H9 (cell line): ENCODE measurements at regions not wholly inside any gene's neighbourhood (a gene's known extent, or its start where the extent isn't known, plus 50 kb on each side); places are given as distances from the start of the nearest gene placed in this dataset.

Experiments
- DNase-seq: peaks from one replicate; pipeline ENCODE4 v3.0.0-alpha.2; 2017
- H2AFZ ChIP-seq: one replicate; pipeline ENCODE4 v1.6.1; 2013; ENCODE audit warnings: mild to moderate bottlenecking, low read length, control low read depth, moderate library complexity
- H2AK5ac ChIP-seq: 2 replicates; pipeline ENCODE4 v1.6.1; 2013; ENCODE audit warnings: low read length, control low read depth, mixed read lengths; ENCODE audit not compliant: insufficient read length
- H2BK120ac ChIP-seq: one replicate; pipeline ENCODE4 v1.6.1; 2013; ENCODE audit warnings: low read depth, mild to moderate bottlenecking, low read length, control low read depth, inconsistent platforms; ENCODE audit not compliant: poor library complexity, severe bottlenecking
- H2BK12ac ChIP-seq: 2 replicates; pipeline ENCODE4 v1.6.1; 2013; ENCODE audit warnings: low read length, control low read depth, mixed read lengths, low read depth; ENCODE audit not compliant: insufficient read length
- H2BK15ac ChIP-seq: 2 replicates; pipeline ENCODE4 v1.6.1; 2013; ENCODE audit warnings: low read depth, low read length, control low read depth
- H2BK20ac ChIP-seq: one replicate; pipeline ENCODE4 v1.6.1; 2013; ENCODE audit warnings: low read depth, mild to moderate bottlenecking, low read length, control low read depth, inconsistent platforms; ENCODE audit not compliant: poor library complexity, severe bottlenecking
- H2BK5ac ChIP-seq: 2 replicates; pipeline ENCODE4 v1.6.1; 2013; ENCODE audit warnings: low read length, control low read depth, mixed read lengths; ENCODE audit not compliant: insufficient read length
- H3K14ac ChIP-seq: 2 replicates; pipeline ENCODE4 v1.6.1; 2013; ENCODE audit warnings: low read length, control low read depth; ENCODE audit not compliant: insufficient read depth
- H3K18ac ChIP-seq: 2 replicates; pipeline ENCODE4 v1.6.1; 2013; ENCODE audit warnings: low read depth, mild to moderate bottlenecking, mixed read lengths, low read length, control low read depth; ENCODE audit not compliant: insufficient read length
- H3K23ac ChIP-seq: 2 replicates; pipeline ENCODE4 v1.6.1; 2013; ENCODE audit warnings: low read length, control low read depth, mixed read lengths, low read depth; ENCODE audit not compliant: insufficient read length
- H3K23me2 ChIP-seq: 2 replicates; pipeline ENCODE4 v1.6.1; 2013; ENCODE audit warnings: low read depth, mild to moderate bottlenecking, mixed read lengths, low read length, control low read depth; ENCODE audit not compliant: insufficient read length, poor library complexity, severe bottlenecking
- H3K27ac ChIP-seq: 2 replicates; pipeline ENCODE4 v1.5.1; 2013; ENCODE audit warnings: low read length, control low read depth, mixed read lengths, low read depth; ENCODE audit not compliant: insufficient read length
- H3K27me3 ChIP-seq: 2 replicates; pipeline ENCODE4 v1.6.1; 2013; ENCODE audit warnings: low read length, control low read depth, inconsistent platforms; ENCODE audit not compliant: insufficient read depth
- H3K4ac ChIP-seq: 2 replicates; pipeline ENCODE4 v1.6.1; 2013; ENCODE audit warnings: low read depth, mild to moderate bottlenecking, control low read depth, inconsistent platforms, low read length, moderate library complexity
- H3K4me1 ChIP-seq: 2 replicates; pipeline ENCODE4 v1.6.1; 2013; ENCODE audit warnings: low read length, control low read depth, inconsistent platforms; ENCODE audit not compliant: insufficient read depth
- H3K4me2 ChIP-seq: 2 replicates; pipeline ENCODE4 v1.6.1; 2013; ENCODE audit warnings: low read length, control low read depth, mixed read lengths; ENCODE audit not compliant: insufficient read length, insufficient read depth
- H3K56ac ChIP-seq: 2 replicates; pipeline ENCODE4 v1.6.1; 2013; ENCODE audit warnings: low read depth, mild to moderate bottlenecking, mixed read lengths, low read length, control low read depth; ENCODE audit not compliant: insufficient read length
- H3K79me1 ChIP-seq: 2 replicates; pipeline ENCODE4 v1.6.1; 2013; ENCODE audit warnings: low read depth, mild to moderate bottlenecking, moderate library complexity, low read length, control low read depth, inconsistent platforms; ENCODE audit not compliant: insufficient read depth, poor library complexity, severe bottlenecking
- H3K79me2 ChIP-seq: 2 replicates; pipeline ENCODE4 v1.6.1; 2013; ENCODE audit warnings: low read length, control low read depth, inconsistent platforms; ENCODE audit not compliant: insufficient read depth
- H3K9ac ChIP-seq: 2 replicates; pipeline ENCODE4 v1.6.1; 2013; ENCODE audit warnings: low read length, control low read depth, mixed read lengths; ENCODE audit not compliant: insufficient read length; ENCODE audit errors: extremely low read depth
- H3K9me3 ChIP-seq: one replicate; pipeline ENCODE4 v1.6.1; 2013; ENCODE audit warnings: low read depth, low read length, inconsistent platforms; ENCODE audit not compliant: control insufficient read depth
- H3T11ph ChIP-seq: one replicate; pipeline ENCODE4 v1.6.1; 2013; ENCODE audit warnings: mild to moderate bottlenecking, low read length, control low read depth, inconsistent platforms
- H4K20me1 ChIP-seq: one replicate; pipeline ENCODE4 v1.6.1; 2013; ENCODE audit not compliant: control insufficient read depth, insufficient read length, insufficient read depth
- H4K5ac ChIP-seq: 2 replicates; pipeline ENCODE4 v1.6.1; 2013; ENCODE audit warnings: low read depth, mild to moderate bottlenecking, mixed read lengths, low read length, control low read depth; ENCODE audit not compliant: insufficient read length
- H4K8ac ChIP-seq: replicated peaks from 2 replicates; pipeline ENCODE4 v1.6.1; 2013; ENCODE audit warnings: low read length, control low read depth, mixed read lengths, low read depth; ENCODE audit not compliant: insufficient read length
- H4K91ac ChIP-seq: 2 replicates; pipeline ENCODE4 v1.6.1; 2013; ENCODE audit warnings: low read depth, mild to moderate bottlenecking, moderate library complexity, mixed read lengths, low read length, control low read depth; ENCODE audit not compliant: insufficient read length
- H3K27ac Mint-ChIP-seq, 3 experiments: 2 replicates in 2 of 3; 3 replicates in 1 of 3; pipeline ENCODE4 v1.8.0; 2020 to 2021; ENCODE audit warnings: mixed read lengths in 3 of 3, mild to moderate bottlenecking in 1 of 3, moderate library complexity in 1 of 3
- H3K27me3 Mint-ChIP-seq: 2 replicates; pipeline ENCODE4 v1.8.0; 2021; ENCODE audit warnings: low read depth, mild to moderate bottlenecking, moderate library complexity, mixed read lengths
- H3K36me3 Mint-ChIP-seq, 3 experiments: 2 replicates in 2 of 3; 3 replicates in 1 of 3; pipeline ENCODE4 v1.8.0; 2020 to 2021; ENCODE audit warnings: low read depth in 3 of 3, mixed read lengths in 3 of 3; ENCODE audit not compliant: insufficient read depth in 1 of 3
- H3K4me1 Mint-ChIP-seq, 2 experiments: 2 replicates each; pipeline ENCODE4 v1.8.0; 2020; ENCODE audit warnings: mixed read lengths in 2 of 2
- H3K4me3 Mint-ChIP-seq, 2 experiments: 2 replicates in 1 of 2; 3 replicates in 1 of 2; pipeline ENCODE4 v1.8.0; 2020 to 2021; ENCODE audit warnings: mild to moderate bottlenecking in 2 of 2, mixed read lengths in 2 of 2, moderate library complexity in 1 of 2
- H3K9me3 Mint-ChIP-seq, 2 experiments: 2 replicates in 1 of 2; 3 replicates in 1 of 2; pipeline ENCODE4 v1.8.0; 2020; ENCODE audit warnings: mild to moderate bottlenecking in 2 of 2, mixed read lengths in 2 of 2, moderate library complexity in 1 of 2
- WGBS: extraction: QIAGEN DNeasy Blood & Tissue Kit; methylation state at CpG from one replicate; pipeline ENCODE4 v1.1.7; 2013; ENCODE audit warnings: missing lambda C conversion rate, low lambda C conversion rate, mixed read lengths; ENCODE audit not compliant: insufficient read length; ENCODE audit errors: extremely low coverage; 5-methylcytosine and 5-hydroxymethylcytosine counted together
- TF ChIP-seq, protein P1 (sequence below): fragments of 200-600 bp; sonication (generic); conservative IDR thresholded peaks from 3 replicates; pipeline ENCODE4 v1.8.0; 2021; ENCODE audit warnings: antibody characterized with exemption, mild to moderate bottlenecking

DNA sequence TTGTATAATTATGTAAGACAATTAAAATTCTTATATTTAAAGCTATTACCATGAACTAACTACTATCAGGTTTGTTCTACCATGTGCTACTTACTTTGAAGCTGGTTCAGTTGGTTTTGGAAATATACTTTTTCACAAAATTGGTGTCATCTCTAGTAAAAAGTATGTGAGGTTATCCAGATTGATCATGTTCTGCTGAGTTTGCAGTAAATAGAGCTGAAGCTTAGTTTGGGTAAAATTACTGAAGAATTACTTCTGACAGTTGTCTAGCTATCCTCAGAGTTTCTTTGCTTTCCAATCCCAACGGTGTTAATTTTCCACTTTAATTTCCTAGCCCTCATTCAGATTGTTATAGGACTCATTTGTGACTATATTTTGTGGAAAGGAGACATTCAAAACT lies 184.2 kb downstream of the FAT4 start:
- no peaks in the 10 kb centered on the region for H3K9me3 Mint-ChIP-seq
- H2BK20ac ChIP-seq, result no peak overlapping the region

More for the DNA sequence above, 184.2 kb downstream of the FAT4 start:
- H3T11ph ChIP-seq, result no peak overlapping the region
- no peak overlapping the region for H2AFZ ChIP-seq
- Mint-ChIP-seq H3K4me1 (peaks cover 4 to 14% of the 10 kb centered on the region in 2 experiments; a peak in 3 of 4 replicates), H3K27me3 (no peaks in the 10 kb centered on the region), H3K36me3 (no peaks in the 10 kb centered on the region), H3K4me3 (no peak overlapping the region), H3K27ac (no peak overlapping the region)
- no peak overlapping the region for H4K5ac ChIP-seq
- no peak overlapping the region for H3K56ac ChIP-seq
- H3K27me3 ChIP-seq, result no peaks in the 10 kb centered on the region
- no peak overlapping the region for H4K91ac ChIP-seq
- no peak overlapping the region for H2BK12ac ChIP-seq
- no peak overlapping the region for H2AK5ac ChIP-seq
- WGBS, result no CpG with 5 or more reads among the region's 1 CpG
- H3K9ac ChIP-seq, result no peak overlapping the region
- no peaks in the 10 kb centered on the region for H3K79me2 ChIP-seq
- no peak overlapping the region for H3K14ac ChIP-seq
- peaks cover 5% of the 10 kb centered on the region; the same call in 1 of the 2 replicates for H3K4me1 ChIP-seq
- H3K23ac ChIP-seq, result no peak overlapping the region
- no peaks in the 10 kb centered on the region for H3K23me2 ChIP-seq
- no peak overlapping the region for H3K4me2 ChIP-seq
- TF ChIP-seq, protein P1, sequence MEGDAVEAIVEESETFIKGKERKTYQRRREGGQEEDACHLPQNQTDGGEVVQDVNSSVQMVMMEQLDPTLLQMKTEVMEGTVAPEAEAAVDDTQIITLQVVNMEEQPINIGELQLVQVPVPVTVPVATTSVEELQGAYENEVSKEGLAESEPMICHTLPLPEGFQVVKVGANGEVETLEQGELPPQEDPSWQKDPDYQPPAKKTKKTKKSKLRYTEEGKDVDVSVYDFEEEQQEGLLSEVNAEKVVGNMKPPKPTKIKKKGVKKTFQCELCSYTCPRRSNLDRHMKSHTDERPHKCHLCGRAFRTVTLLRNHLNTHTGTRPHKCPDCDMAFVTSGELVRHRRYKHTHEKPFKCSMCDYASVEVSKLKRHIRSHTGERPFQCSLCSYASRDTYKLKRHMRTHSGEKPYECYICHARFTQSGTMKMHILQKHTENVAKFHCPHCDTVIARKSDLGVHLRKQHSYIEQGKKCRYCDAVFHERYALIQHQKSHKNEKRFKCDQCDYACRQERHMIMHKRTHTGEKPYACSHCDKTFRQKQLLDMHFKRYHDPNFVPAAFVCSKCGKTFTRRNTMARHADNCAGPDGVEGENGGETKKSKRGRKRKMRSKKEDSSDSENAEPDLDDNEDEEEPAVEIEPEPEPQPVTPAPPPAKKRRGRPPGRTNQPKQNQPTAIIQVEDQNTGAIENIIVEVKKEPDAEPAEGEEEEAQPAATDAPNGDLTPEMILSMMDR, result no peak
- H3K9me3 ChIP-seq, result no peaks in the 10 kb centered on the region
- H4K8ac ChIP-seq, result no peak overlapping the region
- H2BK5ac ChIP-seq, result no peak overlapping the region
- H3K4ac ChIP-seq, result no peak overlapping the region
- H2BK15ac ChIP-seq, result no peak overlapping the region
- no peak overlapping the region for H3K27ac ChIP-seq
- no peaks in the 10 kb centered on the region for H3K79me1 ChIP-seq
- H3K18ac ChIP-seq, result no peak overlapping the region
- H2BK120ac ChIP-seq, result no peak overlapping the region
- no peak for DNase-seq
- H4K20me1 ChIP-seq, result no peaks in the 10 kb centered on the region
